Liver (tissue), 8 donors: ENCODE measurements at regions not wholly inside any gene's neighbourhood (a gene's known extent, or its start where the extent isn't known, plus 50 kb on each side); places are given as distances from the start of the nearest gene placed in this dataset.

Experiments used
- DNase-seq: peaks from one replicate; pipeline ENCODE4 v3.0.0-alpha.2; 2017; ENCODE audit warnings: low spot score
- H3K27ac ChIP-seq, 2 donors: one replicate each; pipeline ENCODE4 v1.7.0; 2013; ENCODE audit warnings: inconsistent platforms in 2 of 2, low read length in 2 of 2, control low read depth in 1 of 2, low read depth in 1 of 2, mild to moderate bottlenecking in 1 of 2
- H3K27me3 ChIP-seq, 4 donors: one replicate each; pipeline versions ENCODE4 v1.6.1 to v1.7.0; 2013; ENCODE audit warnings: low read length in 3 of 4, inconsistent platforms in 1 of 4, mild to moderate bottlenecking in 1 of 4, moderate library complexity in 1 of 4; ENCODE audit not compliant: control insufficient read depth in 4 of 4, insufficient read depth in 4 of 4
- H3K36me3 ChIP-seq, 4 donors: one replicate each; pipeline versions ENCODE4 v1.6.1 to v1.7.0; 2013; ENCODE audit warnings: low read length in 3 of 4, mild to moderate bottlenecking in 3 of 4, low read depth in 1 of 4, moderate library complexity in 1 of 4; ENCODE audit not compliant: control insufficient read depth in 4 of 4, insufficient read depth in 3 of 4
- H3K4me1 ChIP-seq, 4 donors: one replicate each; pipeline versions ENCODE4 v1.6.1 to v1.7.0; 2013; ENCODE audit warnings: low read length in 3 of 4, mild to moderate bottlenecking in 3 of 4, moderate library complexity in 1 of 4; ENCODE audit not compliant: control insufficient read depth in 4 of 4, insufficient read depth in 4 of 4
- H3K4me3 ChIP-seq, 3 donors: one replicate each; pipeline versions ENCODE4 v1.6.1 to v1.7.0; 2013; ENCODE audit warnings: low read length in 3 of 3, control low read depth in 1 of 3, low read depth in 1 of 3, mild to moderate bottlenecking in 1 of 3
- H3K9ac ChIP-seq, 2 donors: one replicate each; pipeline ENCODE4 v1.7.0; 2013; ENCODE audit warnings: low read length in 2 of 2, mild to moderate bottlenecking in 2 of 2, moderate library complexity in 2 of 2, control low read depth in 1 of 2, low read depth in 1 of 2
- H3K9me3 ChIP-seq, 4 donors: one replicate each; pipeline versions ENCODE4 v1.6.1 to v1.7.0; 2013; ENCODE audit warnings: low read length in 3 of 4; ENCODE audit not compliant: control insufficient read depth in 4 of 4
- ATF3 ChIP-seq: IDR thresholded peaks from 2 replicates; pipeline ENCODE4 v1.6.1; 2016; ENCODE audit warnings: antibody characterized with exemption
- CTCF ChIP-seq: fragments of 150-350 bp; IDR thresholded peaks from 2 replicates; pipeline ENCODE4 v1.5.1; 2017; ENCODE audit warnings: improper control_type of control experiment, low read depth, low read length; ENCODE audit not compliant: missing input control
- EGR1 ChIP-seq, 2 donors: IDR thresholded peaks; 2 replicates each; pipeline ENCODE4 v1.6.1; 2016 to 2018; ENCODE audit warnings: antibody characterized with exemption in 2 of 2, low read depth in 2 of 2
- FOXA1 ChIP-seq: IDR thresholded peaks from 2 replicates; pipeline ENCODE4 v1.6.1; 2016; ENCODE audit warnings: antibody characterized with exemption
- FOXA2 ChIP-seq: IDR thresholded peaks from 2 replicates; pipeline ENCODE4 v1.6.1; 2016; ENCODE audit warnings: antibody characterized with exemption
- GABPA ChIP-seq, 2 donors: IDR thresholded peaks in 1 of 2; conservative IDR thresholded peaks in 1 of 2; 2 replicates each; pipeline ENCODE4 v1.6.1; 2016; ENCODE audit warnings: antibody characterized with exemption in 2 of 2, mild to moderate bottlenecking in 1 of 2, moderate library complexity in 1 of 2
- HNF4A ChIP-seq, 2 donors: conservative IDR thresholded peaks; 2 replicates each; pipeline ENCODE4 v1.6.1; 2016; ENCODE audit warnings: antibody characterized with exemption in 2 of 2, mild to moderate bottlenecking in 2 of 2
- HNF4G ChIP-seq: IDR thresholded peaks from 2 replicates; pipeline ENCODE4 v1.6.1; 2016; ENCODE audit warnings: antibody characterized with exemption
- JUND ChIP-seq, 2 donors: IDR thresholded peaks; 2 replicates each; pipeline ENCODE4 v1.6.1; 2016; ENCODE audit warnings: antibody characterized with exemption in 2 of 2
- MAX ChIP-seq: IDR thresholded peaks from 2 replicates; pipeline ENCODE4 v1.6.1; 2016; ENCODE audit warnings: antibody characterized with exemption
- NR2F2 ChIP-seq: IDR thresholded peaks from 2 replicates; pipeline ENCODE4 v1.6.1; 2016; ENCODE audit warnings: antibody characterized with exemption
- RAD21 ChIP-seq, 2 donors: IDR thresholded peaks; 2 replicates each; pipeline ENCODE4 v1.6.1; 2016; ENCODE audit warnings: antibody characterized with exemption in 2 of 2, mild to moderate bottlenecking in 2 of 2
- REST ChIP-seq: IDR thresholded peaks from 2 replicates; pipeline ENCODE4 v1.6.1; 2016; ENCODE audit warnings: antibody characterized with exemption, mild to moderate bottlenecking
- RXRA ChIP-seq, 2 donors: IDR thresholded peaks; 2 replicates each; pipeline ENCODE4 v1.6.1; 2017 to 2018; ENCODE audit warnings: antibody characterized with exemption in 2 of 2, mild to moderate bottlenecking in 1 of 2
- SP1 ChIP-seq: IDR thresholded peaks from 2 replicates; pipeline ENCODE4 v1.6.1; 2018; ENCODE audit warnings: antibody characterized with exemption, mild to moderate bottlenecking
- TAF1 ChIP-seq: conservative IDR thresholded peaks from 2 replicates; pipeline ENCODE4 v1.6.1; 2016; ENCODE audit warnings: antibody characterized with exemption, mild to moderate bottlenecking
- YY1 ChIP-seq: IDR thresholded peaks from 2 replicates; pipeline ENCODE4 v1.6.1; 2016; ENCODE audit warnings: antibody characterized with exemption, mild to moderate bottlenecking
- WGBS: extraction: QIAGEN DNeasy Blood & Tissue Kit; methylation state at CpG from one replicate; pipeline ENCODE4 v1.1.7; 2013; 5-methylcytosine and 5-hydroxymethylcytosine counted together
- TF ChIP-seq, protein P1 (sequence below): IDR thresholded peaks from 2 replicates; pipeline ENCODE4 v1.6.1; 2016; ENCODE audit warnings: antibody characterized with exemption
- donor health status: healthy.
- donor health status: healthy.
- donor health status: healthy.
- donor health status: healthy.
- donor health status: healthy.

- no peak for DNase-seq
- Histone ChIP-seq H3K27me3 (no peaks in the 10 kb centered on the region), H3K4me1 (no peaks in the 10 kb centered on the region), H3K9ac (no peak overlapping the region), H3K4me3 (no peak overlapping the region), H3K36me3 (no peaks in the 10 kb centered on the region), H3K9me3 (peaks cover 0 to 2% (median 0%) of the 10 kb centered on the region in 4 donors), H3K27ac (no peak overlapping the region)
- TF ChIP-seq REST (no peak), RAD21 (IDR thresholded peaks at IDR 0.05) (no peak), HNF4G (no peak), RXRA (IDR thresholded peaks at IDR 0.05) (no peak), FOXA1 (no peak), FOXA2 (no peak), GABPA (IDR thresholded peaks at IDR 0.05 in 1 of 2, conservative IDR thresholded peaks at IDR 0.05 in 1 of 2) (no peak), JUND (IDR thresholded peaks at IDR 0.05) (no peak), ATF3 (no peak), TAF1 (no peak), CTCF (no peak), EGR1 (IDR thresholded peaks at IDR 0.05; ENCODE audit: low read depth in 2 of 2) (no peak), MAX (no peak), YY1 (no peak), SP1 (no peak), HNF4A (conservative IDR thresholded peaks at IDR 0.05) (no peak), NR2F2 (no peak)
- TF ChIP-seq, protein P1, sequence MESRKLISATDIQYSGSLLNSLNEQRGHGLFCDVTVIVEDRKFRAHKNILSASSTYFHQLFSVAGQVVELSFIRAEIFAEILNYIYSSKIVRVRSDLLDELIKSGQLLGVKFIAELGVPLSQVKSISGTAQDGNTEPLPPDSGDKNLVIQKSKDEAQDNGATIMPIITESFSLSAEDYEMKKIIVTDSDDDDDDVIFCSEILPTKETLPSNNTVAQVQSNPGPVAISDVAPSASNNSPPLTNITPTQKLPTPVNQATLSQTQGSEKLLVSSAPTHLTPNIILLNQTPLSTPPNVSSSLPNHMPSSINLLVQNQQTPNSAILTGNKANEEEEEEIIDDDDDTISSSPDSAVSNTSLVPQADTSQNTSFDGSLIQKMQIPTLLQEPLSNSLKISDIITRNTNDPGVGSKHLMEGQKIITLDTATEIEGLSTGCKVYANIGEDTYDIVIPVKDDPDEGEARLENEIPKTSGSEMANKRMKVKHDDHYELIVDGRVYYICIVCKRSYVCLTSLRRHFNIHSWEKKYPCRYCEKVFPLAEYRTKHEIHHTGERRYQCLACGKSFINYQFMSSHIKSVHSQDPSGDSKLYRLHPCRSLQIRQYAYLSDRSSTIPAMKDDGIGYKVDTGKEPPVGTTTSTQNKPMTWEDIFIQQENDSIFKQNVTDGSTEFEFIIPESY, result no peak
- 81% methylated on average over 10 of the region's 10 CpGs for WGBS
These were observed 52.2 kb upstream of the SLC6A11 start for GRCh38 chr3:10763817-10764258.
